ENCODE measurements at regions not wholly inside any gene's neighbourhood (a gene's known extent, or its start where the extent isn't known, plus 50 kb on each side); places are given as distances from the start of the nearest gene placed in this dataset.

DNA sequence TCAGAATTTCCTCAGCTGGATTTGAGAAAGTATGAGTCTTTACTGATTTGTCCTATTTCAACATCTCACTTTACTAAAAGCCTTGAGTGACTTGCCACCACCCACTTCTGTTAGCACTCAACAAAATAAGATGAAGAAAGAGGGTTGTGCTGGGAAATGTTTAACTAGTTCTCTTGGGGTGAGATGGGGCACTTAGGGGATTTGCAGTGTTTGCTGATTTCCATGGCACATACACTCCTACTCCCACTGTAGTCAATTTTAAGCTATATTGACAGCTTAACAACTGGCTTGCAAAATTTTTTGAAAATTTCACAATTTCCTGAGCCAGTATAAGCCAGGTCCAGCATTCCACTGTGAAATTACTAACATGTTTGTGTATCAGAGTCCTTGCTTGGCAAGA lies 463.1 kb upstream of the ARHGEF26 start:
- H3K9ac ChIP-seq (ENCODE audit: low read length), result no peak overlapping the region
- ChIA-PET POLR2A (no interaction called here), CTCF (no interaction called here)
- no peak for TF ChIP-seq EZH2 (IDR thresholded peaks at IDR 0.05; ENCODE audit: borderline replicate concordance, insufficient read depth, low read depth, low read length, poor library complexity, severe bottlenecking)
- TF ChIP-seq, protein P1, sequence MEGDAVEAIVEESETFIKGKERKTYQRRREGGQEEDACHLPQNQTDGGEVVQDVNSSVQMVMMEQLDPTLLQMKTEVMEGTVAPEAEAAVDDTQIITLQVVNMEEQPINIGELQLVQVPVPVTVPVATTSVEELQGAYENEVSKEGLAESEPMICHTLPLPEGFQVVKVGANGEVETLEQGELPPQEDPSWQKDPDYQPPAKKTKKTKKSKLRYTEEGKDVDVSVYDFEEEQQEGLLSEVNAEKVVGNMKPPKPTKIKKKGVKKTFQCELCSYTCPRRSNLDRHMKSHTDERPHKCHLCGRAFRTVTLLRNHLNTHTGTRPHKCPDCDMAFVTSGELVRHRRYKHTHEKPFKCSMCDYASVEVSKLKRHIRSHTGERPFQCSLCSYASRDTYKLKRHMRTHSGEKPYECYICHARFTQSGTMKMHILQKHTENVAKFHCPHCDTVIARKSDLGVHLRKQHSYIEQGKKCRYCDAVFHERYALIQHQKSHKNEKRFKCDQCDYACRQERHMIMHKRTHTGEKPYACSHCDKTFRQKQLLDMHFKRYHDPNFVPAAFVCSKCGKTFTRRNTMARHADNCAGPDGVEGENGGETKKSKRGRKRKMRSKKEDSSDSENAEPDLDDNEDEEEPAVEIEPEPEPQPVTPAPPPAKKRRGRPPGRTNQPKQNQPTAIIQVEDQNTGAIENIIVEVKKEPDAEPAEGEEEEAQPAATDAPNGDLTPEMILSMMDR (IDR thresholded peaks at IDR 0.05), result no peak
- no peaks in the 10 kb centered on the region for H3K36me3 ChIP-seq (replicated peaks in 1 of 2; ENCODE audit: control extremely low read depth in 1 of 2, control insufficient read depth in 1 of 2, extremely low read depth in 1 of 2, insufficient read depth in 2 of 2, low read length in 1 of 2)
- H3K4me1 ChIP-seq (ENCODE audit: control insufficient read depth in 2 of 2, insufficient read depth in 2 of 2, low read length in 2 of 2), result no peaks in the 10 kb centered on the region
- no peak overlapping the region for H2AFZ ChIP-seq (ENCODE audit: insufficient read depth, low read depth, low read length, poor library complexity, severe bottlenecking)
- Mint-ChIP-seq H3K4me1 (no peaks in the 10 kb centered on the region), H3K4me3 (no peak overlapping the region), H3K27me3 (no peaks in the 10 kb centered on the region), H3K27ac (no peak overlapping the region), H3K9me3 (ENCODE audit: insufficient read depth) (peaks cover 8% of the 10 kb centered on the region)
- no peaks in the 10 kb centered on the region for H4K20me1 ChIP-seq (ENCODE audit: control insufficient read depth, insufficient read depth, low read length, poor library complexity, severe bottlenecking)
- H3K27me3 ChIP-seq (replicated peaks in 1 of 4; ENCODE audit: control extremely low read depth in 1 of 4, control insufficient read depth in 3 of 4, insufficient read depth in 4 of 4, low read length in 3 of 4), result no peaks in the 10 kb centered on the region
- no peak overlapping the region for H3K4me3 ChIP-seq (ENCODE audit: control extremely low read depth in 1 of 5, extremely low read depth in 1 of 5, insufficient read depth in 1 of 5, low read depth in 2 of 5, low read length in 4 of 5)
- intact Hi-C loops (cut with micrococcal nuclease), result no loop called here
- H3K79me2 ChIP-seq (ENCODE audit: control insufficient read depth, insufficient read depth, low read length), result no peaks in the 10 kb centered on the region
- no peak overlapping the region for H3K27ac ChIP-seq (ENCODE audit: low read length in 2 of 2)
- DNase-seq, result no peak
- no peak for ATAC-seq (ENCODE audit: low read depth)
- H3K9me3 ChIP-seq (ENCODE audit: control extremely low read depth in 1 of 3, control insufficient read depth in 2 of 3, insufficient read depth in 1 of 3, low read length in 2 of 3), result no peaks in the 10 kb centered on the region
- H3K4me2 ChIP-seq (replicated peaks; ENCODE audit: low read depth, low read length, poor library complexity, severe bottlenecking), result no peak overlapping the region

DNA sequence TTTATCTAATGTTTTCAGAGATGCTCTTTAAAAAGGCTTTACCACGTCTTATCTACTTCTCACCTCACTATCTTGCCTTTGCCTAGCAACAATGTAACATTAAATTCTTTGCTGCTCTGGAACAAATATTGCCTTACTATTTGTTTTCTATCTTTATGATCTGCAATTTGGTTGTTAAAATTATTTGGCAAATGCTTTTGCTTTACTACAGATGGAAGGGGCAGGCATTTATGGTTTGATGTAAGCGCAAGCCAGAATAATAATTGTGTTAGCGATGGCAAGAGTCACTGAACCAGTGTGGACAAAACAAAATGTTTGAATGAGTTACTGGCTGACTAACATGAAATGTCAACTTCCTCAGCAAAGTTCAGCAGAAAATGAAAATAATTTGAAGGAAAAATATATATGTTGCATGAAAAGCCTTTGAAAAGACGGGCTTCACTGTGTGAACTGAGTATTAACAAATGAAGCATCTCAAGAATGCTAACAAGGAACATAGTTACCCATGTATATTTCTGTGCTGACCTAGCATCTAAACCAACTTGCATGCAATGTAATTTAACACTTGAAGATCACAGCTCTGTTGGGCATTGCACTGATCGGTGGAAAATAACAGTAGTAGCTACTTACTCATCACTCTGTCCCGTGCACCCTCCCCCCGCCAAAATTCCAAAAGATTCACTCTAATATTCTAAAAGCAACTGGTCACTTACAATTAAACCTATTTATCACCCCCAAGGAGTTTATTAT lies 454.0 kb upstream of the ARHGEF26 start:
- no peaks in the 10 kb centered on the region for H3K4me1 Mint-ChIP-seq
- intact Hi-C loops (cut with micrococcal nuclease), result no loop called here
- no peaks in the 10 kb centered on the region for H3K9me3 ChIP-seq (ENCODE audit: control extremely low read depth in 1 of 3, control insufficient read depth in 2 of 3, insufficient read depth in 1 of 3, low read length in 2 of 3)
- POLR2A ChIA-PET, result no interaction called here
- no peak overlapping the region for H3K4me3 Mint-ChIP-seq
- no peaks in the 10 kb centered on the region for H4K20me1 ChIP-seq (ENCODE audit: control insufficient read depth, insufficient read depth, low read length, poor library complexity, severe bottlenecking)
- H3K27ac ChIP-seq (ENCODE audit: low read length in 2 of 2), result no peak overlapping the region
- H3K27me3 ChIP-seq (replicated peaks in 1 of 4; ENCODE audit: control extremely low read depth in 1 of 4, control insufficient read depth in 3 of 4, insufficient read depth in 4 of 4, low read length in 3 of 4), result no peaks in the 10 kb centered on the region
- H3K4me1 ChIP-seq (ENCODE audit: control insufficient read depth in 2 of 2, insufficient read depth in 2 of 2, low read length in 2 of 2), result no peaks in the 10 kb centered on the region
- no peak overlapping the region for H2AFZ ChIP-seq (ENCODE audit: insufficient read depth, low read depth, low read length, poor library complexity, severe bottlenecking)
- H3K27me3 Mint-ChIP-seq, result no peaks in the 10 kb centered on the region
- no peak overlapping the region for H3K4me2 ChIP-seq (replicated peaks; ENCODE audit: low read depth, low read length, poor library complexity, severe bottlenecking)
- H3K9ac ChIP-seq (ENCODE audit: low read length), result no peak overlapping the region
- DNase-seq (no peak), ATAC-seq (ENCODE audit: low read depth) (no peak)
- WGBS (ENCODE audit: insufficient coverage), result 100% methylated on average over 2 of the region's 7 CpGs
- no peak overlapping the region for H3K27ac Mint-ChIP-seq
- TF ChIP-seq, protein P1 (IDR thresholded peaks at IDR 0.05), result no peak
- CTCF ChIA-PET, result no interaction called here
- H3K79me2 ChIP-seq (ENCODE audit: control insufficient read depth, insufficient read depth, low read length), result no peaks in the 10 kb centered on the region
- no peaks in the 10 kb centered on the region for H3K36me3 ChIP-seq (replicated peaks in 1 of 2; ENCODE audit: control extremely low read depth in 1 of 2, control insufficient read depth in 1 of 2, extremely low read depth in 1 of 2, insufficient read depth in 2 of 2, low read length in 1 of 2)
- peaks cover 2% of the 10 kb centered on the region for H3K9me3 Mint-ChIP-seq (ENCODE audit: insufficient read depth)
- H3K4me3 ChIP-seq (ENCODE audit: control extremely low read depth in 1 of 5, extremely low read depth in 1 of 5, insufficient read depth in 1 of 5, low read depth in 2 of 5, low read length in 4 of 5), result no peak overlapping the region
